GM19438 (cell line): ENCODE measurements at regions not wholly inside any gene's neighbourhood (a gene's known extent, or its start where the extent isn't known, plus 50 kb on each side); places are given as distances from the start of the nearest gene placed in this dataset.

Source experiments
- ATAC-seq: cut with Tn5 transposase; IDR thresholded peaks from one replicate; pipeline ENCODE4 v1.9.1; 2021; ENCODE audit warnings: low read depth; ENCODE audit not compliant: unreplicated experiment

- ATAC-seq, result no peak
Measured at GRCh38 chr9:107673861-107674720, 184.5 kb upstream of the KLF4 start.

GRCh38 chr9:107671588-107671987 lies 182.0 kb upstream of the KLF4 start:
- ATAC-seq, result no peak

- ATAC-seq, result no peak
Measured at GRCh38 chr9:107669422-107669821, 179.9 kb upstream of the KLF4 start.

- ATAC-seq, result no peak
Measured at GRCh38 chr9:107667231-107668070, 177.9 kb upstream of the KLF4 start.

- no peak for ATAC-seq
Measured at GRCh38 chr9:107665057-107665456, 175.5 kb upstream of the KLF4 start.

DNA sequence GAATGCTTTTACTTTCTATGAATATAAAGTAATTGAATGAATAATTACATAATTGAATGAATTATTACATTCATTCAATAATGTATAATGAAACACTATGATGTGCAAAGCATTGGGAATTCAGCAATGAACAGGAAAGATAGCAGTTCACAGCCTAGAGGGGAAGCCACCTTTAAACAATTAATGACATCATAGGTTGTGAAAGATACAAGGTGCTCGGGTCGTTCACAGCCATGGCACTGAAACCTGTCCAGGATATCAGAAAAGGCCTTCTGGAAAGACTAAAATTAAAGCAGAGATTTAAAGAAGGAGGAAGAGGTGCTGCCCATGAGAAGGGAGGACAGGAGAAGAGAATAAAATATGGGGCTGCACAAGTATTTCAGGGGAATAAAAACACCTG lies 171.4 kb upstream of the KLF4 start:
- no peak for ATAC-seq

DNA sequence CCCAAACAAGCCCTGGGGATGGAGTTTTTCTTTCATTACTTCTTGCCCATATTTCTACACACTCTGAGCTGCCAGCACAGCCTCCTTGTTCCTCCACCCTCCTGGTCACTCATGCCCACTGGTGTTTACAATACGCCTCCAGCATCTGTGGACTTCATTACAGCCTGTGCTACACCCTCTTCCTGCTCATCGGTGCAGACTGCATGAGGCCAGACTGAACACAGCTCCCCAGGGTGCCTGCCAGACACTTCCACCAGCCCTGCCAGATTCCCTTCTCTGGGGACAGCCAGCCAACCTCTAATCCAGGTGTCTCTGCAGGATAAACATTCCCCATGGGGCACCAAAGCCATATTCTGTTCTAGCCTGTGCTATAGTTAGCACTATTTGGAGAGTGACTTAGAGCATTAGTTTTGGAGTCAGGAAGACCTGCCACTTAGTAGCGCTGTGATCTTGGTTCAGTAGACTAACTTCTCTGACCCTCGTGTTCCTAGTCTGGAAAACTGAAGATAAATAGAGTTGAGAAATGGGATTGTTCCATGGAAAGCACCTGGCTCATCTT lies 163.8 kb upstream of the KLF4 start:
- ATAC-seq, result no peak

DNA sequence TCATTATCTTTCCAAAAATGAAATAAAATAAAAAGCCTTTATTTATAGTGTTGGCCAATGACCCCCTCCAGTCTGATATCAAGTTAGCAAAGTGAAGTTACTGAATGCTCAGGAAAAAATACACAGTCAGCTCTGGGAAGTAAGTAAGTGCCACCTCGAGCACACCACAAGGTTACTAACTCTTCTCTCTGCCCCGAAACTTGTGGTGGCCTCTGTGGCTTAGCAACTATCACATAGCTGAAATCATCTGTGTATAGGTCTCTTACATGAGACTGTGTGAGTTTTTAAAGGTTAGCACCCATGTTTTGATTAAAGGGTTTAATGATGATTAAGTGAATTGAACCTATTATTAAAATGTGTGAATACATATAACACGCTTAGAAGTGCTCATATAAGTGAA lies 161.4 kb upstream of the KLF4 start:
- ATAC-seq, result no peak

- no peak for ATAC-seq
Measured at GRCh38 chr9:107650321-107650720, 160.8 kb upstream of the KLF4 start.

- no peak for ATAC-seq
Measured at GRCh38 chr9:107648153-107648715, 158.7 kb upstream of the KLF4 start.

DNA sequence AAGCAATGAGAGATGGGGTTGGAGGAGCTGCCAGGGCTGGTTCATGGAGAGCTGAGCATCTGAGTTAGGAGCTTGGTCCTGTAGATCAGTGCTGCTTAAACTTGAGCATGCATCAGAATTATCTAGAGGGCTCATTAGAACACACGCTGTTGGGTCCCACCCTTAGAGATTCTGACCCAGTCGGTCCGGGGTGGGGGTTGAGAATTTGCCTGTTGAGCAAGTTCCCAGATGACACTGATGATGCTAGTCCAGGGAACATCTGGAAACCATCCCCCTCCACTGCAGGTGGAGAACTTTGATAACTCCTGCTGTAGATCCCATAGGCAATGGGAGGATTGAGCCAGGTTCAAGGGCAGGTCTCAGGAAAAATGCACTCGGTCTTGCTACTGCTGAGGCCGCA lies 158.0 kb upstream of the KLF4 start:
- no peak for ATAC-seq

GRCh38 chr9:107647141-107647540 lies 157.6 kb upstream of the KLF4 start:
- ATAC-seq, result no peak

DNA sequence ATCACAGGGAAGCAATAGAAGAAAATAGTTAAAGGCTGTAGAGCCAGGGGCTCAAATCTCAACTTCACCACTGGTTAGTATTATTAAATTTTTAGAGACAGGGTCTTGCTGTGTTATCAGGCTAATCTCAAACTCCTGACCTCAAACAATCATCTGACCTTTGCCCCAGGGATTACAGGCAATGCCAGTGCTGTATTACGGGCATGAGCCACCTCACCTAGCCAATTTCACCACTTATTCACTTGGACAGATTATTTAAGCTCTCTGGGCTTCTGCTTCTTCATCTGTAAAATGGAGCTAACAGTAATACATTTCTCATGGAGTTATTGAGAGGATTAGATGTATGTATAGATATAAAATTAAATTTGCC lies 155.9 kb upstream of the KLF4 start:
- no peak for ATAC-seq

DNA sequence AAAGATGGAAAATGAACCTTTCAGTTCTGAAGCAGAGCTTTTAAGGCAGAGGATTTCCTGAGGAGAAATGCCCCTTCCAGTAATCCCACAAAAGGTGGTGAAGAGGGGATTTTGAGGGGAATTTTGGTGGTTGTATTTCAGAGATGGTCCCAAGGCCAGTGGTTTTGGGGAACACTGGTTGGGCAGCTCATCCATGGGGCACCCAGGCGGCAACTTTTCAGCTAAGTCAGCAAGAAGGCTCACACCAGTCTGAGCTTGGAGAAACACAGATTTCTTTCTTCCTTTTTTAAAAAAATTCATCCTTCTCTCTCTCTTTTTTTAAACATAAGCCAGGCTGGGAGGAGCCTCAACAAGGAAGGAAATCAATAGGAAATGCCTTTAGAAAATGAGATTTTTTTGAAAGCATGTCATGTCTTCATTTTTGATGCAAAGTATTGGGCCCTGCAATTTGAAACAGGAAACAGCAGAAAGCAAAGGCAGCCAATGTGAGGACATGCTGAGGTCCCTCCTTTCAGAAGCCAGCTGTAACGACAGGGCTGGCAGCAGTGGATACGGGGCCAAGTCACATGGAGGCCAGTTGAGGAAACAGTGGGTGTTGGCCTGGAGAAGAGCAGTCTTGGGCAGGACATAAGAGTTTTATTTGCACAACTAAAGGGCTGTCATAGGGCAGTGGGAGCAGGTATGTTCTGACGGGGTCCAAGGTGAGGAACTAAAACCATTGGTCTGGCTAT lies 155.3 kb upstream of the KLF4 start:
- ATAC-seq, result no peak

DNA sequence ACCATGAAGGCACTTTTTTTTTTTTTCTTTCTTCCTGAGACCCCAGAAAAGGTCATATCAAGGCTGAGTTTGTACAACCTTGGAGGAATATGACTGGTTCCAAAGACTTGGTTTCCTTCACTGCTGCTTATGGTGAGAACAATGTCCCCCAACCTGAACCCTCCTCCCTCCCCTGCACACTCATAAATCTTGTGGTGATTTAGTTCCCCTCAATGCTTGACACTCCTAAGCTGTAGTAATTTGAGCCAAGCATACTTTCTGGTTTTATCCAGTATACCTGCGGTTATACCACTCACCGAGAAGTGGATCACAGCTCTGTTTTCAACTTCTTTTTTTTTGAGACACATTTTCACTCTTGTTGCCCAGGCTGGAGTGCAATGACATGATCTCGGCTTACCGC lies 149.9 kb upstream of the KLF4 start:
- no peak for ATAC-seq

DNA sequence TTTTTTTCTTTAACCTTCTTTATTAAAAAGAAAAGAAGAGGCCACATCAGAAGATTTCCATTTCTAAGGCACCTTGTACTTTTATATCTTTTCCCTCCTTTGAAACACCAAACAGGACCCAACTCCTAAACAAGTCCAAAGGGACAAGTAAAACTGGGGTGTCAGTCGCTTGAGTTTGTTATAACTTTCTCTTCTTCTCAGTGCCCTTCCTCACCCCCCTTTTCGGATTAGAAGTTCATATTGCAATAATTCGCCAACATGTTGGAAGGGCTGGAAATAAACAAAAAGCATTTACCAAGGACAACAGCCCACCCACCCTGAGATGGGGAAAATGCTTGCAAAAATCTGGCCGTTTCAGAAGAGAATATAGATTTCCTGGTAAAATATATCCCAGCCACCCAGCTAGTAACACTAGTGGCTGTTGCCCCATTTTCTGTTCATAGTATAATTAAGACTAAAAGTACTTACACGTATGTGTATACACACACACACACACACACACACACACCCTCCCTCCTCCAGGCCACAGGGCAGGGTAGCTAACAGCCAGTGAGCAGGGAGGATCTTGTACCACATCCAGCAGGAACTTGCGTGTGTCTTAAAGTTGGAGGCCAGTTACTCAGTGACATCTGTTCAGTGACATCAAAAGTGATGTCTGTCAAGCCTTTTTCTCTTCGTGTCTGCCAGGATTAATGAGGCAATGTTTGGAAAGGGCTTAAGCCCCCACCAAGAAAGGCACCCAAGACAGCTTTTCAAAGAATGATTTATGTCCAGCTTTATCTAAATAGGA lies 149.1 kb upstream of the KLF4 start:
- no peak for ATAC-seq

DNA sequence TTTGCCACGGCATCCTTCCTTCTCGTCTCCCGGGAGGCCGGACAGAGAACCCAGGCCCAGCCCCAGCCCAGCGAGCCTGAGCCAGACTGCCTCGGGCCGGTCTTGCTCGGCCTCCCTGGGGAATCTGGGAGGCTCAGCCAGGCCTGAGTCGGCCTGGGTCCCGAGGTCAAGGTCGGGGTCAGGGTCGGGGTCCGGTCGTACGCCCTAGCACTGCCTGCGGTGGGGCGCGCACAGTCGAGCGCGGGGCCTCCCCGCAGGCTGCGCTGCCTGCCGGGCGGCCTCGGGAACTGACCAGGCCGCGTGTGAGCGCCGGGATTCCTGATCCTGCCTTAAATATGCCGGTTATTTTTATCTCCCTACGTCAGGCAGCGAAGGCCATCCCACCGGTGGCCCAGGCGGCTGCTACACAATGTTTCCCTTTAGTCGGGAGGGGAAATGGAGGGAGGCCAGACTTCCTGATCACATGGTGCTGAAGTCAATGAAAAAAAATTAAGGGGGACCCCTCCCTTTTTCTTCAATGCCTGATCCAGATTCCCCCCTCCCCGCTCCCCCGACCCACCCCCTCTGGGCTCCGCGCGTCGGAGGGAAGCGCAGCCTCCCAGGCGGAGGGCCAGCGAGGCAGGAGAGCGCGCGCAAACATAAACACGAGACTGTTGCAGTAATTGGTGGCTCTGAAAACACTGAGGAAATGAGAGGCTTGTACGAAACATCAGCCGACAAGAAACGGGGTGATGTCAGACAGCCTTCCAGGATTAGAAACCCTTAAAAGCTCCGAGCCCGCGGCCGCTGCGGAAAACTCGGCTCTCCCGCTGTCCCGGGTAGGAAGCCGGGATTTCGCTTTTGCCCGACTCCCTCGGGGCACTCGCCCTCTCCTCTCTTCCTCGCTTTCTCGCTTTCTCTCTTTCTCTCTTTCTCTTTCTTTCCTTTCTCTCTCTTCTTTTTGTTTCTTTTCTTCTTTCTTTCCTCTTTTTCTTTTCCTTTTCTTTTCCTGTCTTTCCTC lies 148.2 kb upstream of the KLF4 start:
- no peak for ATAC-seq

DNA sequence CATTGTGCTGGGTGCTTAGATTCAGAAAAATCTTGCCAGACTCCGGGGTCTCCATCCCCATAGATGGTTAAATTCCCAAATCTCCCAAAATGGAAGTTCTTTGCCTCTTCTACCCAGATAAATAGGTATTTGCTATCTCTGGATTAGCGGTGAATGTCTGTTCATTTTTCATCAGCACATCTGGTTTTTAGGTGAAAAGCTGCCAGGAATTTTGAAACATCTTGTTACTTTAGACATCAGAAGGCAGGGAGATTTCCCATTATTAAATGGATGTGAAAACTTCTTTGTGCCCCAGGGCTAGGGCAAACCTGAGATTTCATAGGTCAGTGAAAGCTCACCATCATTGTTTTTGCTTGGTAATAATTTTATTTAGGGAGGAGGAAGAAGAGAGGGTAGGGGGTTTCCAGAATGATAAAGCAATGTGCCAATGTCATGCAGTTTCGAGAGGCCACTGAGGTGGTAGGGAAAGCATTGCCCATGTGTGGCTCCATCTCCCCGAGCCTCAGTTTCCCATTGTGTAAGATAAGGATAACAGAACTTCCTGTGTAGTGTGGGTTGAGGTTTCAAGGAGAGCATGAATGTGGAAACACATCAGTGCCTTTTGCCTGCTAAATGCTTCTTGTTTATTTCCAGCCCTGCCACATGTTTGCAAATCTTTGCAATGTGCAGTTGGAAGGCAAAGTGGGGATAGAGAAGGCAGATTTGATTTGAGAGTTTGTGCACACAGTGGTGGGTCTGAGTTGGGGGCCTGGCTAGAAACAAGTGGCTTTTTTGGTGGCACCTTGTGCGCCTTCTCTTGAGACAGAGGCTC lies 147.2 kb upstream of the KLF4 start:
- ATAC-seq, result no peak
